Effector memory CD4-positive, alpha-beta T cell (primary cell): ENCODE measurements at regions not wholly inside any gene's neighbourhood (a gene's known extent, or its start where the extent isn't known, plus 50 kb on each side); places are given as distances from the start of the nearest gene placed in this dataset.
"Not testable (repeated sequence)": the region's sequence is repeated elsewhere in the genome, so short reads cannot be mapped to it uniquely, and the experiment has no call there.

Source experiments
- DNase-seq, 3 donors: peaks; one replicate each; pipeline ENCODE4 v3.0.0-alpha.2; 2020
- H3K27ac ChIP-seq: 2 replicates; pipeline ENCODE4 v1.7.0; 2013; ENCODE audit warnings: mild to moderate bottlenecking, low read length, moderate library complexity; ENCODE audit not compliant: insufficient read depth, poor library complexity, severe bottlenecking
- H3K27me3 ChIP-seq: replicated peaks from 2 replicates; pipeline ENCODE4 v1.7.0; 2013; ENCODE audit warnings: mild to moderate bottlenecking, low read length; ENCODE audit not compliant: insufficient read depth, control insufficient read depth, poor library complexity, severe bottlenecking
- H3K36me3 ChIP-seq: 2 replicates; pipeline ENCODE4 v1.7.0; 2013; ENCODE audit warnings: mild to moderate bottlenecking, low read length, moderate library complexity; ENCODE audit not compliant: control insufficient read depth, insufficient read depth
- H3K4me1 ChIP-seq: 2 replicates; pipeline ENCODE4 v1.7.0; 2013; ENCODE audit warnings: low read length, mild to moderate bottlenecking; ENCODE audit not compliant: control insufficient read depth, insufficient read depth, poor library complexity, severe bottlenecking
- H3K4me3 ChIP-seq: 2 replicates; pipeline ENCODE4 v1.7.0; 2013; ENCODE audit warnings: low read length, low read depth, mild to moderate bottlenecking; ENCODE audit not compliant: insufficient read depth, poor library complexity, severe bottlenecking
- H3K9me3 ChIP-seq: 2 replicates; pipeline ENCODE4 v1.7.0; 2013; ENCODE audit warnings: mild to moderate bottlenecking, low read length, moderate library complexity; ENCODE audit not compliant: control insufficient read depth

- no peaks in the 10 kb centered on the region for H3K27me3 ChIP-seq
- H3K36me3 ChIP-seq = no peaks in the 10 kb centered on the region
- H3K4me3 ChIP-seq = no peak overlapping the region
- H3K4me1 ChIP-seq = no peaks in the 10 kb centered on the region
- no peak overlapping the region for H3K27ac ChIP-seq
- no peak for DNase-seq
- H3K9me3 ChIP-seq = no peaks in the 10 kb centered on the region
Observed at GRCh38 chr3:81838457-81838856, 77.0 kb upstream of the GBE1 start.

DNA sequence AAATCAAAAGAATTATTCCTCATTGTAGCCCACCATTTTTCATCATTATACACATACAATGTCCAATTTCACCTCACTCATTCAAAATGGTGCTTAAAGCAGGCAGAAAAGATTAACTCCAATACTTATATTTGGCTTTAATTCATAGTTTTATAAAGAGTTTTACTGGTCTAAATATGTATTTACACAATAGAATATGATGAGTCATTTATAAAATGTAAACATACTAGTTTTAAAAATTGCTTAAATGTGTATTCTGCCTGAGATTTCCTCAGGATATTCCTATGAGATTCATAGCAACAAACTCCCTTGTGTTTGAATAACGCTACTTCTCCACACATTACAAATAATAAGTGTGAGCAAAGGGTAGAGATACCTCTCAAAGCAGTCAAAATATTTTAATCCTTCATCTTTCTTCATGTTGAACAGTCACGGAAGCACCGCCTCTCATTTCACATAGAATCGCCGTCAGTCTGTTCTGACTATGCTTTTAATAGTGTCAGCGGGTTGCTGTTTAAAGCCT is 75.7 kb upstream of the GBE1 start:
- H3K9me3 ChIP-seq = no peaks in the 10 kb centered on the region
- no peak overlapping the region for H3K27ac ChIP-seq
- H3K4me3 ChIP-seq = no peak overlapping the region
- no peak for DNase-seq
- H3K36me3 ChIP-seq = no peaks in the 10 kb centered on the region
- H3K27me3 ChIP-seq = no peaks in the 10 kb centered on the region
- no peaks in the 10 kb centered on the region for H3K4me1 ChIP-seq

DNA sequence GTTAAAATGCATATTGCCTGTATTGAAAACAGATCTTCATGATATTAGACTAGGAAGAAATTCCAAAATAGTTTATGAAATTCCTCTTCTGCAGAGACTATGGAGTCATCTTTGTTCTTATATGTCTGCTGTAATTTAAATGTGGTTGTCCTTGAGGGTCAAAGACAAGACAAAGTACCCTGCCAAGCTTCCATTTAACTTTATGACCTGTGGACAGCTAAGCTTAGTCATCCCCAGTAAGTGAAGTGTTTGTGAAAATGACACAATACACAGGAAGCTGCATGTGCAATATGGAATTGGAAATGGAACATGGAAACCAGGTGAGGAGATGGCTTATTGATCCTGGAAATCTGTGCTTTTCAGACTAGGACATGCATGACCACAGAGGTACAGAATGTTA is 68.5 kb upstream of the GBE1 start:
- Histone ChIP-seq H3K27me3 (no peaks in the 10 kb centered on the region), H3K9me3 (no peaks in the 10 kb centered on the region), H3K4me3 (no peak overlapping the region), H3K4me1 (no peaks in the 10 kb centered on the region), H3K36me3 (no peaks in the 10 kb centered on the region), H3K27ac (no peak overlapping the region)
- DNase-seq = no peak

DNA sequence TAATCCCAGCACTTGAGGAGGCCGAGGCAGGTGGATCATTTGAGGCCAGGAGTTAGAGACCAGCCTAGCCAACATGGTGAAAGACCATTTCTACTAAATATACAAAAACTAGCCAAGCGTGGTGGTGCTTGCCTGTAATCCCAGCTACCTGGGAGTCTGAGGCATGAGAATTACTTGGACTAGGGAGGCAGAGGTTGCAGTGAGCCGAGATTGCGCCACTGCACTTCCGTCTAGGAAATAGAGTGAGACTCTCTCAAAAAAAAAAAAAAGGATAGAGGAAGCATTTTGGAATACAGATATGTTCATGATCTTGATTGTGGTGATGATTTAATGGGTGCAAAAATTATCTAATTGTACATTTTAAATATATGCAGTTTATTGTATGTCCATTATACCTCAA is 67.8 kb upstream of the GBE1 start:
- not testable (repeated sequence) for H3K27me3 ChIP-seq, H3K4me3 ChIP-seq, DNase-seq, H3K4me1 ChIP-seq, H3K9me3 ChIP-seq, H3K27ac ChIP-seq, H3K36me3 ChIP-seq

- H3K9me3 ChIP-seq = peaks cover 6% of the 10 kb centered on the region
- H3K27me3 ChIP-seq = no peaks in the 10 kb centered on the region
- no peak overlapping the region for H3K27ac ChIP-seq
- no peak overlapping the region for H3K4me3 ChIP-seq
- no peak for DNase-seq
- H3K4me1 ChIP-seq = no peaks in the 10 kb centered on the region
- no peaks in the 10 kb centered on the region for H3K36me3 ChIP-seq
Observed at GRCh38 chr3:81823882-81824395, 62.5 kb upstream of the GBE1 start.

GRCh38 chr3:81823086-81823485 is 61.6 kb upstream of the GBE1 start:
- Histone ChIP-seq H3K4me3 (no peak overlapping the region), H3K4me1 (no peaks in the 10 kb centered on the region), H3K27me3 (no peaks in the 10 kb centered on the region), H3K27ac (no peak overlapping the region), H3K9me3 (peaks cover 6% of the 10 kb centered on the region), H3K36me3 (no peaks in the 10 kb centered on the region)
- DNase-seq = no peak

DNA sequence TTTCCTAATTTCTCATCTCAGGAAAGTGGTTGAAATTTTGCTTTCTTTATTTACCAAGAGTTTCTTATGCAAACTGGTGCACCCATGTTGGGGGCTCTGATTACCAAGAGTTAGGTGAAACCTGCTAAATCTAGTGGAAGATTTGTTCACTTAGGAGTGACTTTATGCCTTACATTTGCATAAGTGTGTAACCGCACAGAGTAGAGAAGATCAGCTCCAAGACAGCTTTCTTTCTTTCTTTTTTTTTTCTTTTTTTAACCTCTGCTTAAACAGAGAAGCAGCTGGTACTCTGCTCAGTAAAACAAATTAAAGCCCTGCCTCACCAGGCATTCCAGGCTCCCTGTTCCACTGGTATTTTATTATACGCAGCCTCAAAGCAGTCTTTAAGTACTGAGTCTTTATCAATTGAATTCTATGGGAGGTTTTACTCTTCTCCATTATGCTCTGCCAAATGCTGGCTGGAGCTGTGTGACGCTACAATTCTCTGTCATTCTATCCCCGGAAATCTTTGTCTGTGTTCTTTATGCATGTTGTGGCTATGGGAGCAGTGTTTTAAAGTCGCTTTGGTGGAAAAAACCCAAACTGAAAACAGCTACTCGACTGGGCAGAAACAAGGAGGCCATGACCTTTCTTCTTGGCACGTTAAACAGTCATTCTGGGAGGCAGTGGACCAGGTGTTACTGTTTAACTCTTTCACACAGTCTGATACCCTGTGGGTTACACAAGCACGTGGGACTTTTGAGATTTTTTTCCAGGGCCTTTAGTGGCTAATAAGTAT is 55.2 kb upstream of the GBE1 start:
- Histone ChIP-seq H3K4me1 (no peaks in the 10 kb centered on the region), H3K27me3 (no peaks in the 10 kb centered on the region), H3K9me3 (peaks cover 6% of the 10 kb centered on the region), H3K4me3 (no peak overlapping the region), H3K36me3 (no peaks in the 10 kb centered on the region), H3K27ac (no peak overlapping the region)
- no peak for DNase-seq

DNA sequence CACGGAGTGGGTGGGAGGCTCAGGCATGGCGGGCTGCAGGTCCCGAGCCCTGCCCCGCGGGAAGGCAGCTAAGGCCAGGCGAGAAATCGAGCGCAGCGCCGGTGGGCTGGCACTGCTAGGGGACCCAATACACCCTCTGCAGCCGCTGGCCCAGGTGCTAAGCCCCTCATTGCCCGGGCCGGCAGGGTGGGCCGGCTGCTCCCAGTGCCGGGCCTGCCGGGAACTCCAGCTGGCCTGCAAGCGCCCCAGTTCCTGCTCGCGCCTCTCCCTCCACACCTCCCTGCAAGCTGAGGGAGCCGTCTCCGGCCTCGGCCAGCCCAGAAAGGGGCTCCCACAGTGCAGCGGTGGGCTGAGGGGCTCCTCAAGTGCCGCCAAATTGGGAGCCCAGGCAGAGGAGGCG is 50.7 kb upstream of the GBE1 start:
- not testable (repeated sequence) for H3K27me3 ChIP-seq, H3K36me3 ChIP-seq, H3K27ac ChIP-seq, H3K9me3 ChIP-seq, DNase-seq, H3K4me1 ChIP-seq, H3K4me3 ChIP-seq
